ENCODE measurements at regions not wholly inside any gene's neighbourhood (a gene's known extent, or its start where the extent isn't known, plus 50 kb on each side); places are given as distances from the start of the nearest gene placed in this dataset.

DNA sequence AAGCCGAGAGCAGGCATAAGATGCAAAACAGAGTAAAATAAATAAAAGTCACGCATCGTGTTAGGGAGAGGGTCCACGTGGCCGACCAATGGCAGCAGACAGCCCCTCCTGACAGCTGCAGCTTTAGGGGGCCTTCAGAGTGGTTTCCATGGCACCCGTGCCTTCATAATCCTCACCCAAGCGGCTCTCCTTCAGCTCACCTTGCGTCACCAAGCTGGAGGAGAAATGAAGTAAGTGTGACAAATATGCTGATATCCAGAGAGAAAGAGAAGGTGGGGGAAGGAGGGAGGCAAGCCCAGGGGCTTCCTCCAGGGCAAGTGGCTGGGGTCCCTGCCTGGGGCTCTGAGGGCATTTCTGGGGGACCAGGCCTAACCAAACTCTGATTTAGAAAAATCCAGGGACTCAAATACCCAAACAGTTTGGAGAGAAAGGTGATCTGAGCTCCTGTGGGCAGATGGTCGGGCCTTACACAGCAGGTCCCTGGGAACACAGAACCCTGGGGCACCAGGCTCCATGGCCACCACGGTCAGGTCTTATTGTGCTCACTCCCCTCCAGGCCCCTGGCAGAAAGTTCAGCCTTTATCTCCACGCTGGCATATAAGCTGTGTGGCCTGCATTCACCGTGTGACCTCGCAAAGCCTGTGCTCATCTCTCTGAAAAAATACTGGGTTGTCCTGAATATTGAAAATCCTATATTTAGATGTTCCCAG is 80.7 kb upstream of the TNRC6C start:
- Histone ChIP-seq H3K79me2 (ENCODE audit: low read length) (no peaks in the 10 kb centered on the region), H3K4me3 (ENCODE audit: low read length) (no peak overlapping the region), H3K36me3 (ENCODE audit: low read depth, low read length) (no peaks in the 10 kb centered on the region), H2AFZ (ENCODE audit: low read length) (no peak overlapping the region), H3K4me2 (ENCODE audit: low read length) (no peak overlapping the region), H3K9me2 (replicated peaks; ENCODE audit: low read length) (no peaks in the 10 kb centered on the region), H3K4me1 (ENCODE audit: insufficient read depth, low read length) (no peaks in the 10 kb centered on the region), H3F3A (ENCODE audit: low read length, unreplicated experiment) (no peaks in the 10 kb centered on the region), H3K27ac (ENCODE audit: low read length) (no peak overlapping the region), H3K27me3 (ENCODE audit: low read length) (peaks cover 71% of the 10 kb centered on the region), H4K20me1 (ENCODE audit: low read length) (no peaks in the 10 kb centered on the region), H3K9ac (ENCODE audit: low read length) (no peak overlapping the region), H3K9me3 (ENCODE audit: low read length) (peaks cover 8% of the 10 kb centered on the region; the same call in 1 of the 2 replicates)
- TF ChIP-seq, protein P1, sequence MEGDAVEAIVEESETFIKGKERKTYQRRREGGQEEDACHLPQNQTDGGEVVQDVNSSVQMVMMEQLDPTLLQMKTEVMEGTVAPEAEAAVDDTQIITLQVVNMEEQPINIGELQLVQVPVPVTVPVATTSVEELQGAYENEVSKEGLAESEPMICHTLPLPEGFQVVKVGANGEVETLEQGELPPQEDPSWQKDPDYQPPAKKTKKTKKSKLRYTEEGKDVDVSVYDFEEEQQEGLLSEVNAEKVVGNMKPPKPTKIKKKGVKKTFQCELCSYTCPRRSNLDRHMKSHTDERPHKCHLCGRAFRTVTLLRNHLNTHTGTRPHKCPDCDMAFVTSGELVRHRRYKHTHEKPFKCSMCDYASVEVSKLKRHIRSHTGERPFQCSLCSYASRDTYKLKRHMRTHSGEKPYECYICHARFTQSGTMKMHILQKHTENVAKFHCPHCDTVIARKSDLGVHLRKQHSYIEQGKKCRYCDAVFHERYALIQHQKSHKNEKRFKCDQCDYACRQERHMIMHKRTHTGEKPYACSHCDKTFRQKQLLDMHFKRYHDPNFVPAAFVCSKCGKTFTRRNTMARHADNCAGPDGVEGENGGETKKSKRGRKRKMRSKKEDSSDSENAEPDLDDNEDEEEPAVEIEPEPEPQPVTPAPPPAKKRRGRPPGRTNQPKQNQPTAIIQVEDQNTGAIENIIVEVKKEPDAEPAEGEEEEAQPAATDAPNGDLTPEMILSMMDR (conservative IDR thresholded peaks at IDR 0.05; ENCODE audit: low read depth, low read length) = no peak
- TF ChIP-seq EZH2 (IDR thresholded peaks at IDR 0.05; ENCODE audit: low read length, unreplicated experiment) (no peak), EZH2phosphoT487 (IDR thresholded peaks at IDR 0.05; ENCODE audit: borderline replicate concordance, low read length) (no peak)
- DNase-seq = no peak
- CTCF ChIA-PET = no interaction called here
- intact Hi-C loops (cut with micrococcal nuclease) = no loop called here
- ATAC-seq = no peak
- POLR2A ChIA-PET (ENCODE audit: unreplicated experiment) = no interaction called here
- BruUV-seq (replicated peaks) = no TSS peak

DNA sequence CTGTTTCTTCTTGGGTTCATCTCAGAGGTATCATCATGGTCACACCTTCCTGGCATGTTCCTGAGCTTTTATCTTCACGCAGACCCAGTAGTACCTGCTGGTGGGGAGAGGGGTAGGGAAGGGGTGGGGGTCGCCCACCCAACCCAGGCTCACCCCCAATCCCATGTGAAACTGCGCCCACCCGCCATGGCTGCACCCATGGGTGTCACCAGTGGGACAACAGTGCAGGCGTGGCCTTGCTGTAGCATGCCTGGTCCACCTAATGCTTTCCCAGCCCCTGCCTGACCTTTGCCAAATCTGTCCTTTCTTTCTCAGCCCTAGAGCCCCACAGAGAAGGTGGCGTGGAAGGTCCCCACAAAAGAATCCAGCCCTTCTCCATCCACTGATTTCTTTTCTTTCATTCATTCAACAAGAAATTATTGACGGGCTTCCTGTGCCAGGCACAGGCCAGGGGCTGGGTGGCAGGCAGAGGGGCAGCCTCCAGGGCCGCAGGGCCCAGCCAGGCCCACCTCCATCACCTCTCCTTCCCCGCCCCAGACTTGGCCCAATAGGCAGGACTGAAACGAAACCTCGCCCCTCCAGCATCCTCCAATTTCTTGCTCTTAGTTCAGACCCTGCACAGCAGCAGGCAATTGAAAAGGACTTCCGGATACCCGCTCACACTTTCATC is 79.1 kb upstream of the TNRC6C start:
- no peaks in the 10 kb centered on the region for H3K9me2 ChIP-seq (replicated peaks; ENCODE audit: low read length)
- H3F3A ChIP-seq (ENCODE audit: low read length, unreplicated experiment) = no peaks in the 10 kb centered on the region
- peaks cover 68% of the 10 kb centered on the region for H3K27me3 ChIP-seq (ENCODE audit: low read length)
- no peak overlapping the region for H2AFZ ChIP-seq (ENCODE audit: low read length)
- no peaks in the 10 kb centered on the region for H4K20me1 ChIP-seq (ENCODE audit: low read length)
- no TSS peak for BruUV-seq (replicated peaks)
- TF ChIP-seq, protein P1 (conservative IDR thresholded peaks at IDR 0.05; ENCODE audit: low read depth, low read length) = no peak
- TF ChIP-seq EZH2phosphoT487 (IDR thresholded peaks at IDR 0.05; ENCODE audit: borderline replicate concordance, low read length) (no peak), EZH2 (IDR thresholded peaks at IDR 0.05; ENCODE audit: low read length, unreplicated experiment) (no peak)
- H3K79me2 ChIP-seq (ENCODE audit: low read length) = no peaks in the 10 kb centered on the region
- H3K27ac ChIP-seq (ENCODE audit: low read length) = no peak overlapping the region
- H3K36me3 ChIP-seq (ENCODE audit: low read depth, low read length) = no peaks in the 10 kb centered on the region
- H3K4me1 ChIP-seq (ENCODE audit: insufficient read depth, low read length) = no peaks in the 10 kb centered on the region
- no peak overlapping the region for H3K4me3 ChIP-seq (ENCODE audit: low read length)
- ATAC-seq (no peak), DNase-seq (no peak)
- H3K4me2 ChIP-seq (ENCODE audit: low read length) = no peak overlapping the region
- CTCF ChIA-PET = no interaction called here
- H3K9ac ChIP-seq (ENCODE audit: low read length) = no peak overlapping the region
- POLR2A ChIA-PET (ENCODE audit: unreplicated experiment) = no interaction called here
- peaks cover 8% of the 10 kb centered on the region; the same call in 1 of the 2 replicates for H3K9me3 ChIP-seq (ENCODE audit: low read length)
- intact Hi-C loops (cut with micrococcal nuclease) = no loop called here

DNA sequence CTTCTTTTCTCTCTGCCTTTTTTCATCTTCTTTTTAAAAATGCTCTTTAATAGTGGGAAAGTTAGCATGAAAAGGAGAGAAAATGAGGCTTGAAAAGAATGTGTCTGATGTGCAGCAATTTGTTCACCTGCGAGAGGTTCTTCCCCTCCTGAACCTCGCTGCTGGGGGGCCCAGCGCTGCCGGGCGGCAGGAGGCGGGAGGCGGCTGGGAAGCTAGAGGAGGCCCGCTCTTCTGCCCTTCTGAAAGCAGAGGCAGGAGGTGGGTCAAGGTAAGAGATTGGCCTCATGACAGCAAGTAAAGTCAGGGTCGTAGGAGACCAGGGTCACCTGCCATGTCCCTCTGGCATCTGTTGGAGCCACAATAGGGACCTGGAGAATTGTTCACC is 78.6 kb upstream of the TNRC6C start:
- Histone ChIP-seq H3F3A (ENCODE audit: low read length, unreplicated experiment) (no peaks in the 10 kb centered on the region), H4K20me1 (ENCODE audit: low read length) (no peaks in the 10 kb centered on the region), H3K36me3 (ENCODE audit: low read depth, low read length) (no peaks in the 10 kb centered on the region), H3K4me3 (ENCODE audit: low read length) (no peak overlapping the region), H3K27ac (ENCODE audit: low read length) (no peak overlapping the region), H3K4me1 (ENCODE audit: insufficient read depth, low read length) (no peaks in the 10 kb centered on the region), H3K9ac (ENCODE audit: low read length) (no peak overlapping the region), H2AFZ (ENCODE audit: low read length) (no peak overlapping the region), H3K9me3 (ENCODE audit: low read length) (peaks cover 8% of the 10 kb centered on the region; the same call in 1 of the 2 replicates), H3K4me2 (ENCODE audit: low read length) (no peak overlapping the region), H3K27me3 (ENCODE audit: low read length) (peaks cover 69% of the 10 kb centered on the region), H3K79me2 (ENCODE audit: low read length) (no peaks in the 10 kb centered on the region), H3K9me2 (replicated peaks; ENCODE audit: low read length) (no peaks in the 10 kb centered on the region)
- no TSS peak for BruUV-seq (replicated peaks)
- CTCF ChIA-PET = no interaction called here
- POLR2A ChIA-PET (ENCODE audit: unreplicated experiment) = no interaction called here
- intact Hi-C loops (cut with micrococcal nuclease) = no loop called here
- DNase-seq = no peak
- no peak for ATAC-seq
- TF ChIP-seq, protein P1 (conservative IDR thresholded peaks at IDR 0.05; ENCODE audit: low read depth, low read length) = no peak
- TF ChIP-seq EZH2phosphoT487 (IDR thresholded peaks at IDR 0.05; ENCODE audit: borderline replicate concordance, low read length) (no peak), EZH2 (IDR thresholded peaks at IDR 0.05; ENCODE audit: low read length, unreplicated experiment) (no peak)

Measured in PC-3 (cell line).